HCT116 (cell line): ENCODE measurements at regions not wholly inside any gene's neighbourhood (a gene's known extent, or its start where the extent isn't known, plus 50 kb on each side); places are given as distances from the start of the nearest gene placed in this dataset.

Experiments
- ATAC-seq: fragments of 200-7000 bp; cut with Tn5 transposase; 2 replicates; pipeline ENCODE4 v1.9.1; 2020; ENCODE audit warnings: mild to moderate bottlenecking, moderate library complexity
- BruUV-seq: library from RNA; stranded (reverse); fragments of 400-500 nt; replicated peaks from 2 replicates; lab custom pipeline; 2021; lab: Mats Ljungman, UMichigan
- CTCF ChIA-PET: fragments of 300-600 bp; sonication (Branson Sonifier 250); formaldehyde crosslinking; loops from one replicate; lab custom pipeline; 2021; ENCODE audit warnings: antibody characterized with exemption; lab: Charles Lee
- POLR2A ChIA-PET: fragments of 300-600, 350-600 bp; sonication (Branson Sonifier 250); formaldehyde crosslinking; loops from one replicate; lab custom pipeline; 2021; ENCODE audit warnings: antibody characterized with exemption; lab: Charles Lee
- RAD21 ChIA-PET, 2 experiments: fragments of 300-600 bp; sonication (Branson Sonifier 250); formaldehyde crosslinking; loops; one replicate each; lab custom pipeline; 2023; ENCODE audit warnings: low total read pairs in 2 of 2; ENCODE audit not compliant: uncharacterized antibody in 2 of 2, unreplicated experiment in 2 of 2, low non-redundant PET in 1 of 2; lab: Charles Lee
- DNase-seq: peaks from one replicate; pipeline ENCODE4 v3.0.0-alpha.2; 2010; ENCODE audit warnings: low read depth, low spot score
- H2AFZ ChIP-seq: fragments of 200-600 bp; shearing (Covaris generic), sonication (generic); 2 replicates; pipeline ENCODE4 v1.6.1; 2017; ENCODE audit warnings: low read depth, mixed run types, mixed read lengths, antibody characterized with exemption, low read length; ENCODE audit not compliant: poor library complexity, severe bottlenecking
- H3K27ac ChIP-seq: 2 replicates; pipeline ENCODE4 v1.5.1; 2012; ENCODE audit warnings: low read depth, low read length
- H3K27me3 ChIP-seq: fragments of 200-600 bp; sonication (generic); 2 replicates; pipeline ENCODE4 v1.6.1; 2016; ENCODE audit warnings: mixed run types, low read length, mixed read lengths; ENCODE audit not compliant: insufficient read depth
- H3K36me3 ChIP-seq, 2 experiments: fragments of 200-500 bp in 1 of 2; fragments of 200-600 bp in 1 of 2; sonication (Bioruptor generic) in 1 of 2; sonication (generic) in 1 of 2; 2 replicates each; pipeline versions ENCODE4 v1.5.1 to v1.6.1; 2014 to 2016; ENCODE audit warnings: low read length in 2 of 2, inconsistent platforms in 1 of 2, mixed read lengths in 1 of 2, mixed run types in 1 of 2; ENCODE audit not compliant: insufficient read depth in 2 of 2, control insufficient read depth in 1 of 2
- H3K4me1 ChIP-seq, 2 experiments: fragments of 200-600 bp in 1 of 2; sonication (generic) in 1 of 2; 2 replicates each; pipeline versions ENCODE4 v1.5.1 to v1.6.1; 2012 to 2017; ENCODE audit warnings: low read length in 2 of 2, inconsistent platforms in 1 of 2, mild to moderate bottlenecking in 1 of 2, mixed read lengths in 1 of 2, mixed run types in 1 of 2, moderate library complexity in 1 of 2; ENCODE audit not compliant: insufficient read depth in 2 of 2, control insufficient read depth in 1 of 2
- H3K4me2 ChIP-seq: fragments of 200-600 bp; sonication (generic); 2 replicates; pipeline ENCODE4 v1.6.1; 2017; ENCODE audit warnings: mixed run types, low read length, mixed read lengths
- H3K4me3 ChIP-seq, 2 experiments: fragments of 200-600 bp in 1 of 2; sonication (generic) in 1 of 2; replicated peaks in 1 of 2; 2 replicates each; pipeline ENCODE4 v1.5.1; 2011 to 2016; ENCODE audit warnings: low read length in 2 of 2, control low read depth in 1 of 2, low read depth in 1 of 2, mild to moderate bottlenecking in 1 of 2, mixed read lengths in 1 of 2, mixed run types in 1 of 2
- H3K79me2 ChIP-seq: fragments of 200-600 bp; sonication (generic); 2 replicates; pipeline ENCODE4 v1.6.1; 2017; ENCODE audit warnings: mild to moderate bottlenecking, mixed run types, low read length, moderate library complexity, mixed read lengths; ENCODE audit not compliant: insufficient read depth
- H3K9ac ChIP-seq: fragments of 200-600 bp; sonication (generic); 2 replicates; pipeline ENCODE4 v1.6.1; 2016; ENCODE audit warnings: low read length, mixed read lengths
- H3K9me2 ChIP-seq: fragments of 200-600 bp; sonication (generic), shearing (Covaris generic); 2 replicates; pipeline ENCODE4 v1.6.1; 2017; ENCODE audit warnings: mixed run types, mild to moderate bottlenecking, moderate library complexity; ENCODE audit not compliant: insufficient read depth
- H3K9me3 ChIP-seq, 2 experiments: fragments of 200-500 bp in 1 of 2; fragments of 200-600 bp in 1 of 2; sonication (Bioruptor generic) in 1 of 2; sonication (generic) in 1 of 2; 2 replicates each; pipeline ENCODE4 v1.6.1; 2014 to 2017; ENCODE audit warnings: low read length in 2 of 2, mixed read lengths in 2 of 2, inconsistent platforms in 1 of 2, low read depth in 1 of 2, mild to moderate bottlenecking in 1 of 2, mixed run types in 1 of 2, moderate library complexity in 1 of 2; ENCODE audit not compliant: control insufficient read depth in 1 of 2, insufficient read depth in 1 of 2
- H4K20me1 ChIP-seq: fragments of 200-600 bp; sonication (generic), shearing (Covaris generic); 2 replicates; pipeline ENCODE4 v1.6.1; 2017; ENCODE audit warnings: mixed run types, mild to moderate bottlenecking, moderate library complexity; ENCODE audit not compliant: insufficient read depth
- CBX3 ChIP-seq: IDR thresholded peaks from 2 replicates; pipeline ENCODE4 v1.6.1; 2012; ENCODE audit warnings: low read depth
- CEBPB ChIP-seq: IDR thresholded peaks from 2 replicates; pipeline ENCODE4 v1.6.1; 2012; ENCODE audit warnings: low read depth
- CTCF ChIP-seq, 3 experiments: fragments of 200-600 bp in 1 of 3; sonication (generic) in 1 of 3; IDR thresholded peaks in 2 of 3; conservative IDR thresholded peaks in 1 of 3; 2 replicates each; pipeline ENCODE4 v1.5.1; 2012 to 2017; ENCODE audit warnings: low read depth in 2 of 3, low read length in 2 of 3, antibody characterized with exemption in 1 of 3, borderline replicate concordance in 1 of 3, control low read depth in 1 of 3, mild to moderate bottlenecking in 1 of 3, mixed read lengths in 1 of 3, mixed run types in 1 of 3, moderate library complexity in 1 of 3; ENCODE audit not compliant: insufficient read depth in 1 of 3
- EGR1 ChIP-seq: IDR thresholded peaks from 2 replicates; pipeline ENCODE4 v1.6.1; 2012; ENCODE audit warnings: low read depth
- ELF1 ChIP-seq: IDR thresholded peaks from 2 replicates; pipeline ENCODE4 v1.6.1; 2012; ENCODE audit warnings: low read depth, borderline replicate concordance
- EZH2 ChIP-seq: fragments of 200-600 bp; sonication (generic); IDR thresholded peaks from 2 replicates; pipeline ENCODE4 v1.6.1; 2017; ENCODE audit warnings: antibody characterized with exemption, mixed run types
- EZH2phosphoT487 ChIP-seq: fragments of 200-600 bp; IDR thresholded peaks from 2 replicates; pipeline ENCODE4 v1.6.1; 2018; ENCODE audit warnings: antibody characterized with exemption, borderline replicate concordance
- FOSL1 ChIP-seq: IDR thresholded peaks from 2 replicates; pipeline ENCODE4 v1.6.1; 2012; ENCODE audit warnings: low read depth
- JUND ChIP-seq: IDR thresholded peaks from 2 replicates; pipeline ENCODE4 v1.6.1; 2012
- MAX ChIP-seq: IDR thresholded peaks from 2 replicates; pipeline ENCODE4 v1.6.1; 2012
- POLR2A ChIP-seq: IDR thresholded peaks from 2 replicates; pipeline ENCODE4 v1.7.0; 2011; ENCODE audit warnings: borderline replicate concordance; ENCODE audit not compliant: insufficient read depth, insufficient read length; ENCODE audit errors: extremely low read depth
- POLR2AphosphoS5 ChIP-seq: IDR thresholded peaks from 2 replicates; pipeline ENCODE4 v1.6.1; 2011; ENCODE audit warnings: mild to moderate bottlenecking, low read depth, low read length, moderate library complexity
- REST ChIP-seq: IDR thresholded peaks from 2 replicates; pipeline ENCODE4 v1.6.1; 2012; ENCODE audit warnings: low read depth
- SIN3A ChIP-seq: IDR thresholded peaks from 2 replicates; pipeline ENCODE4 v1.6.1; 2012; ENCODE audit warnings: low read depth
- SP1 ChIP-seq: IDR thresholded peaks from 2 replicates; pipeline ENCODE4 v1.6.1; 2012; ENCODE audit warnings: low read depth
- SRF ChIP-seq: IDR thresholded peaks from 2 replicates; pipeline ENCODE4 v1.6.1; 2012; ENCODE audit warnings: low read depth
- YY1 ChIP-seq: IDR thresholded peaks from 2 replicates; pipeline ENCODE4 v1.6.1; 2011; ENCODE audit warnings: low read length, low read depth, moderate library complexity, mild to moderate bottlenecking; ENCODE audit not compliant: insufficient replicate concordance; ENCODE audit errors: extremely low read depth
- ZNF274 ChIP-seq: fragments of 200-500 bp; sonication (Bioruptor generic); IDR thresholded peaks from 2 replicates; pipeline ENCODE4 v1.6.1; 2014; ENCODE audit warnings: mild to moderate bottlenecking, low read depth, low read length, inconsistent platforms
- intact Hi-C: fragments of 100-400 bp; cut with micrococcal nuclease; formaldehyde crosslinking; loops from 2 replicates; pipeline ENCODE4 v1.10.0; 2022
- TF ChIP-seq, protein P1 (sequence below): IDR thresholded peaks from 2 replicates; pipeline ENCODE4 v1.6.1; 2012
- TF ChIP-seq, protein P2 (sequence below): IDR thresholded peaks from 2 replicates; pipeline ENCODE4 v1.6.1; 2011; ENCODE audit warnings: mild to moderate bottlenecking, low read length, moderate library complexity; ENCODE audit not compliant: insufficient replicate concordance; ENCODE audit errors: extremely low read depth

- ChIA-PET RAD21 (no interaction called here), POLR2A (no interaction called here), CTCF (no interaction called here)
- Histone ChIP-seq H3K4me1 (no peaks in the 10 kb centered on the region), H3K36me3 (no peaks in the 10 kb centered on the region), H4K20me1 (no peaks in the 10 kb centered on the region), H3K27me3 (no peaks in the 10 kb centered on the region), H2AFZ (no peak overlapping the region), H3K4me2 (no peak overlapping the region), H3K9me3 (peaks cover 17 to 24% of the 10 kb centered on the region in 2 experiments; a peak in 3 of 4 replicates), H3K79me2 (no peaks in the 10 kb centered on the region), H3K9ac (no peak overlapping the region), H3K9me2 (no peaks in the 10 kb centered on the region), H3K4me3 (no peak overlapping the region), H3K27ac (no peak overlapping the region)
- DNase-seq (no peak), ATAC-seq (no peak)
- BruUV-seq: no TSS peak
- intact Hi-C loops: no loop called here
- no peak for TF ChIP-seq MAX
- TF ChIP-seq EZH2phosphoT487: no peak
- TF ChIP-seq POLR2AphosphoS5: no peak
- no peak for TF ChIP-seq POLR2A
- TF ChIP-seq EGR1: no peak
- no peak for TF ChIP-seq YY1
- TF ChIP-seq, protein P1, sequence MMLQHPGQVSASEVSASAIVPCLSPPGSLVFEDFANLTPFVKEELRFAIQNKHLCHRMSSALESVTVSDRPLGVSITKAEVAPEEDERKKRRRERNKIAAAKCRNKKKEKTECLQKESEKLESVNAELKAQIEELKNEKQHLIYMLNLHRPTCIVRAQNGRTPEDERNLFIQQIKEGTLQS: no peak
- TF ChIP-seq ZNF274: no peak
- no peak for TF ChIP-seq CEBPB
- TF ChIP-seq EZH2: no peak
- no peak for TF ChIP-seq SIN3A
- no peak for TF ChIP-seq SRF
- no peak for TF ChIP-seq SP1
- no peak for TF ChIP-seq REST
- TF ChIP-seq CBX3: no peak
- no peak for TF ChIP-seq FOSL1
- TF ChIP-seq CTCF (IDR thresholded peaks at IDR 0.05 in 2 of 3, conservative IDR thresholded peaks at IDR 0.05 in 1 of 3; ENCODE audit: borderline replicate concordance in 1 of 3, insufficient read depth in 1 of 3, low read depth in 2 of 3, low read length in 2 of 3): no peak
- no peak for TF ChIP-seq JUND
- TF ChIP-seq, protein P2, sequence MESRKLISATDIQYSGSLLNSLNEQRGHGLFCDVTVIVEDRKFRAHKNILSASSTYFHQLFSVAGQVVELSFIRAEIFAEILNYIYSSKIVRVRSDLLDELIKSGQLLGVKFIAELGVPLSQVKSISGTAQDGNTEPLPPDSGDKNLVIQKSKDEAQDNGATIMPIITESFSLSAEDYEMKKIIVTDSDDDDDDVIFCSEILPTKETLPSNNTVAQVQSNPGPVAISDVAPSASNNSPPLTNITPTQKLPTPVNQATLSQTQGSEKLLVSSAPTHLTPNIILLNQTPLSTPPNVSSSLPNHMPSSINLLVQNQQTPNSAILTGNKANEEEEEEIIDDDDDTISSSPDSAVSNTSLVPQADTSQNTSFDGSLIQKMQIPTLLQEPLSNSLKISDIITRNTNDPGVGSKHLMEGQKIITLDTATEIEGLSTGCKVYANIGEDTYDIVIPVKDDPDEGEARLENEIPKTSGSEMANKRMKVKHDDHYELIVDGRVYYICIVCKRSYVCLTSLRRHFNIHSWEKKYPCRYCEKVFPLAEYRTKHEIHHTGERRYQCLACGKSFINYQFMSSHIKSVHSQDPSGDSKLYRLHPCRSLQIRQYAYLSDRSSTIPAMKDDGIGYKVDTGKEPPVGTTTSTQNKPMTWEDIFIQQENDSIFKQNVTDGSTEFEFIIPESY: no peak
- no peak for TF ChIP-seq ELF1
These were observed 594.6 kb downstream of the DOK5 start for GRCh38 chr20:55070001-55070400.
